ENCODE measurements at regions not wholly inside any gene's neighbourhood (a gene's known extent, or its start where the extent isn't known, plus 50 kb on each side); places are given as distances from the start of the nearest gene placed in this dataset.

- no peak for DNase-seq
These were observed 348.3 kb downstream of the FRK start for GRCh38 chr6:115712291-115712961.

GRCh38 chr6:115708850-115709249, 351.8 kb downstream of the FRK start:
- DNase-seq, result no peak

- no peak for DNase-seq
These were observed 353.7 kb downstream of the FRK start for GRCh38 chr6:115706981-115707380.

- DNase-seq, result no peak
These were observed 354.4 kb downstream of the FRK start for GRCh38 chr6:115706324-115706723.

GRCh38 chr6:115704028-115704427, 356.7 kb downstream of the FRK start:
- DNase-seq, result no peak

GRCh38 chr6:115691433-115691832, 369.3 kb downstream of the FRK start:
- no peak for DNase-seq

- DNase-seq, result no peak
These were observed 369.8 kb downstream of the FRK start for GRCh38 chr6:115690854-115691253.

GRCh38 chr6:115681978-115682775, 378.5 kb downstream of the FRK start:
- DNase-seq, result no peak

- DNase-seq, result no peak
These were observed 380.1 kb downstream of the FRK start for GRCh38 chr6:115680621-115681020.

- DNase-seq, result no peak
These were observed 383.5 kb downstream of the FRK start for GRCh38 chr6:115677198-115677597.

GRCh38 chr6:115675443-115675842, 385.2 kb downstream of the FRK start:
- DNase-seq, result no peak

- DNase-seq, result no peak
These were observed 391.9 kb downstream of the FRK start for GRCh38 chr6:115668781-115669180.

- no peak for DNase-seq
These were observed 392.5 kb downstream of the FRK start for GRCh38 chr6:115668211-115668610.

- DNase-seq, result no peak
These were observed 393.1 kb downstream of the FRK start for GRCh38 chr6:115667478-115668026.

- no peak for DNase-seq
These were observed 393.7 kb downstream of the FRK start for GRCh38 chr6:115666997-115667396.

- no peak for DNase-seq
These were observed 395.4 kb downstream of the FRK start for GRCh38 chr6:115665310-115665709.

GRCh38 chr6:115663681-115664080, 397.0 kb downstream of the FRK start:
- no peak for DNase-seq

- DNase-seq, result no peak
These were observed 416.9 kb downstream of the FRK start for GRCh38 chr6:115643762-115644161.

- no peak for DNase-seq
These were observed 425.8 kb downstream of the FRK start for GRCh38 chr6:115634887-115635286.

GRCh38 chr6:115634131-115634530, 426.6 kb downstream of the FRK start:
- no peak for DNase-seq

GRCh38 chr6:115631028-115631427, 429.7 kb downstream of the FRK start:
- DNase-seq, result no peak

- no peak for DNase-seq
These were observed 430.2 kb downstream of the FRK start for GRCh38 chr6:115630424-115631024.

GRCh38 chr6:115629415-115629814, 431.3 kb downstream of the FRK start:
- DNase-seq, result no peak

- DNase-seq, result no peak
These were observed 442.4 kb downstream of the FRK start for GRCh38 chr6:115618256-115618655.

All from COR-L47 (cell line).